ENCODE measurements at regions not wholly inside any gene's neighbourhood (a gene's known extent, or its start where the extent isn't known, plus 50 kb on each side); places are given as distances from the start of the nearest gene placed in this dataset.

GRCh38 chr4:14371131-14371530 is 631.1 kb upstream of the CPEB2 start:
- TF ChIP-seq EZH2phosphoT487 (IDR thresholded peaks at IDR 0.05; ENCODE audit: borderline replicate concordance, low read length), result no peak
- no peak for TF ChIP-seq CTCF (conservative IDR thresholded peaks at IDR 0.05; ENCODE audit: low read depth, low read length)
